ENCODE measurements at regions not wholly inside any gene's neighbourhood (a gene's known extent, or its start where the extent isn't known, plus 50 kb on each side); places are given as distances from the start of the nearest gene placed in this dataset.
A peak's percentile ranks its signal among the peaks of the same experiment; 100 is the strongest.
"Not testable (repeated sequence)": the region's sequence is repeated elsewhere in the genome, so short reads cannot be mapped to it uniquely, and the experiment has no call there.

DNA sequence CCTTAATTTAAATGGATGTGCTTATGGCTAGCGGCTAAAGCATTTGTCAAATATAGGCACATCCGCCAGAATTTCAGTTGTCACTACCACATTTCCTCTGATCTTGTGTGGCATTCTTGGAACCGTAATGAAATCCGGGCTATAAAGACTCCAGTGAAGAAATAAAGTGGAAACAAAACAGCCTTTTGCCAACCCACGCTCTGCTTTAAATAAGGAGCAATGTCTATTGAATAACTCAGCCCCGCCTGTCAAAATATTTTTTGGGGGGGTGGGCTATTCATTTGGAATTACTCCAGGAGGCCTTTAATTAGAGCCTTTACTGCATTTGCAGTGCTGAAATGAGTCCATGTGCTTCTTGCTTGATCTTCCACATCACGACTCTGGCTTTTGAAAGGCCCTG, 179.6 kb upstream of the RPH3A start:
- DNase-seq (ENCODE audit: low read depth in 4 of 4, low spot score in 3 of 4), result no peak

GRCh38 chr12:112615196-112615595, 176.4 kb upstream of the RPH3A start:
- no peak for DNase-seq (ENCODE audit: low read depth in 4 of 4, low spot score in 3 of 4)

DNA sequence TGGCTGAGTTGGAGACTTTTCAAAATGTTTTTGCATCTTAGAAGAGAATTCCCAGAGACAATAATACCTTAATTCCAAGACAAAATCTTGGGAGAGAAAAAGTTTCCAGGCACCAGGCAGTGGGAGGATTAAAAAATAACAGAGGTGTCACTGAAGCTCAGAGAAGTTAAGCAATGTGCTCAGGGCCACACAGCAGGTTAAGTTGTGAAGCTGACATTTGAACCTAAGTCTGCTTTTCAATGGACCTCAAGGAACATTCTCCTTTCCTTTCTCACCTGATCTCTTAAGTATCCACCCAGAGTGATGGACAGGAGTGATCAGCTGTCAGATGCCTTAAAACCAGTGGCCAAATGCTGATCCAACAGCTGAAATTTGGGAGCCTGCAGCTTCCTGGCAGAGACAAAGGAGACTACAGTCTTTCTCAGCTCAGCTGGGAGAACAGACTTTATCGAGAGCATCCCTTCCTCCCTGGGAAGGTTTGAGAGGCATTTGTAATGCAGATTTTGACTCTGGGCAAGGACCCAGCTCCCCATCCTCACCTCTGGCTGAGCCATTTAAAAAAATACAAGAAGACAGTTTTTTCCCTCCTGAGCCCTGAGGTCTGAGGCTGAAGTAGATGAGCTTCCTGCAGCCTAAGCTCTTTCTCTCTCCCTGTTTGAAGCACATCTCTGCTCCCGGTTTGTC, 174.9 kb upstream of the RPH3A start:
- DNase-seq (ENCODE audit: low read depth in 4 of 4, low spot score in 3 of 4), result no peak

- no peak for DNase-seq (ENCODE audit: low read depth in 4 of 4, low spot score in 3 of 4)
Observed at GRCh38 chr12:112617153-112617505, 174.4 kb upstream of the RPH3A start.

DNA sequence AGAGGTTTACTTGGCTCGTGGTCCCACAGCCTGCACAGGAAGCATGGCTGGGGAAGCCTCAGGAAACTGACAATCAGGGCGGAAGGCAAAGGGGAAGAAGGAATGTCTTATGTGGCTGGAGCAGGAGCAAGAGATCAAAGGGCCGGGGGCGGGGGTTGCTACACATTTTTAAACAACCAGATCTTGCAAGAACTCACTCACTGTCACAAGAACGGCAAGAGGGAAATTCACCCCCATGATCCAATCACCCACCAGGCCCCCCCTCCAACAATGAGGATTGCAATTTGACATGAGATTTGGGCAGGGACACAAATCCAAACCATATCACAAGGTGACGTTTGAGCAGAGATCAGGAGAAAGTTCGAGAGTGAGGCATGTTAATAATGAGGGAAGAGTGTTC, 163.7 kb upstream of the RPH3A start:
- no peak for DNase-seq (ENCODE audit: low read depth in 4 of 4, low spot score in 3 of 4)

GRCh38 chr12:112631974-112632373, 159.6 kb upstream of the RPH3A start:
- DNase-seq (ENCODE audit: low read depth in 4 of 4, low spot score in 3 of 4), result not testable (repeated sequence)

- DNase-seq (ENCODE audit: low read depth in 4 of 4, low spot score in 3 of 4), result no peak
Observed at GRCh38 chr12:112635036-112635435, 156.5 kb upstream of the RPH3A start.

- no peak for DNase-seq (ENCODE audit: low read depth in 4 of 4, low spot score in 3 of 4)
Observed at GRCh38 chr12:112638420-112638819, 153.1 kb upstream of the RPH3A start.

DNA sequence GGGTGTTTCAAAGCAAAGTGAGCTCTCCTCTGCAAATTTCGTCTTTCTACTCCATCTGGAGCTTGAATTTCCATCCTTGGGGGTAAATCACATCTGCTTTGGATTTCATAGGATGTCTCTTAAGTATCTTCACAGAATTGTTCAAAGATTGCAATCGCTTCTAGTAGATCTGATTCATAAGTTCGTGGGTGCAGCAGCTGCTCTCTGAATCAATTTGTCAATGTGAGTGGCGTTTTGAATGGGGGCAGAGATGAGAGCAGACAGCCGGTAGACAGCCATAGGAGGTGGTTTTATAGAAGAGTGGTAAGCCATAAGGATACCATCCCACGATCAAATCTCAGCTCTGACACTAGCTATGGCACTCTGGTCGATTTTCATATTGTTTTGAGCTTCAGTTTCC, 146.0 kb upstream of the RPH3A start:
- no peak for DNase-seq (ENCODE audit: low read depth in 4 of 4, low spot score in 3 of 4)

DNA sequence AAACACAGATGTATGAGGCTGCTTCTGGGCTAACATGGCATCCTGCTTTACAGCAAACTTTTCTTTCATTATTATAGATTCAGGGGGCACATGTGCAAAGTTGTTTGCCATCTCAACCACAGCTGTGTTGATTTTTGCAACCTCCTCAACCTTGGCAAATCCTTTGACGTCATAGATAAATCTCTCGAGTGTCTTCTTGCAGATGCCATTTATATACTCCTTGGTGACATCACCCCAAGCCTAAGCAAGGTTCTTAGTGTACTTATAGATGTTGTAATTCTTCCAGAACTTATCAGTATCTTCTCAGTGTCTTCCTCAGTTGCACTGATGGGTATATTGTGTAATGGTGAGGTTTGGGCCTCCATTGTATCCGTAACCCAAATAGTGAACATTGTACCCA, 135.4 kb upstream of the RPH3A start:
- no peak for DNase-seq (ENCODE audit: low read depth in 4 of 4, low spot score in 3 of 4)

DNA sequence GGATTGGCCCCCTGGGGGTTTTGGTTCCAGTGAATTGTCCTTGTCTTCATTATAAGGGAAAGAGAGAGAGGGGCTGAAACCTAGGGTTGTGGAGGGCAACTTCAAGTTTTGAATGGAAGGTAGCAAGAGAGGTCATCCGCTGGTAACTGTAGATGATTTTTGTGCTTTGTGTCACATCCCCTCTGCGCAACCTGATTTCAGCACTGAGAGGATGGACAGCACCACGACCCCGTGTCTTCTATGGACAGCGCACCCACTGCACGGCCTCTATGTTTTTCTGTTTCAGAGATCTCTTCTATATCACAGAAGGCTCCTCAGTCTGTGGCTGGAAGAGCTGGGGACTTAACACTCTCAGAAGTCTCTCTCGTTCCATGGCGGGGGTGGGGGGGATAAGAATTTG, 127.0 kb upstream of the RPH3A start:
- peak; percentile 10 to 31 (median 18) for DNase-seq (ENCODE audit: low read depth in 4 of 4, low spot score in 3 of 4)

- no peak for DNase-seq (ENCODE audit: low read depth in 4 of 4, low spot score in 3 of 4)
Observed at GRCh38 chr12:112665958-112666357, 125.6 kb upstream of the RPH3A start.

- DNase-seq (ENCODE audit: low read depth in 4 of 4, low spot score in 3 of 4), result no peak
Observed at GRCh38 chr12:112671564-112671963, 120.0 kb upstream of the RPH3A start.

- no peak for DNase-seq (ENCODE audit: low read depth in 4 of 4, low spot score in 3 of 4)
Observed at GRCh38 chr12:112674539-112674938, 117.0 kb upstream of the RPH3A start.

DNA sequence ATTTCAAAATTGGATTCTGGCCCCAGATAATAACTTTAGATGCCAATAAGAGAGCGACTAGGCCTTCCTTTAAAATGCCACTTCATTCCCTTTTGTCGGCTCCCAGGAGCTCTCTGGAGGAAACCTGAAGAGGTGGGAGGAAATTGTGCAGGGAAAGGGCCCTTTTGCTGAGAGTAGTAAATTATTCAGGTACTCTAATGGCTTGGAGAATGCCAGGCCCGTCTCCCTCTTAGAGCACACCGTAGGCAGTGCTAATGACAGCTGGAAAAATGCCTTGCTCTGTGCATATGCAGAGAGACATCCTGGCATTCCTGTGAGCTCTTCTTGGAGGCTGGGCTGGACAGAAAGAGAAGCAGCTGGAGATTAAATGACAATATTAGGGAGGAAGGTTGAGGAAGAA, 115.0 kb upstream of the RPH3A start:
- no peak for DNase-seq (ENCODE audit: low read depth in 4 of 4, low spot score in 3 of 4)

DNA sequence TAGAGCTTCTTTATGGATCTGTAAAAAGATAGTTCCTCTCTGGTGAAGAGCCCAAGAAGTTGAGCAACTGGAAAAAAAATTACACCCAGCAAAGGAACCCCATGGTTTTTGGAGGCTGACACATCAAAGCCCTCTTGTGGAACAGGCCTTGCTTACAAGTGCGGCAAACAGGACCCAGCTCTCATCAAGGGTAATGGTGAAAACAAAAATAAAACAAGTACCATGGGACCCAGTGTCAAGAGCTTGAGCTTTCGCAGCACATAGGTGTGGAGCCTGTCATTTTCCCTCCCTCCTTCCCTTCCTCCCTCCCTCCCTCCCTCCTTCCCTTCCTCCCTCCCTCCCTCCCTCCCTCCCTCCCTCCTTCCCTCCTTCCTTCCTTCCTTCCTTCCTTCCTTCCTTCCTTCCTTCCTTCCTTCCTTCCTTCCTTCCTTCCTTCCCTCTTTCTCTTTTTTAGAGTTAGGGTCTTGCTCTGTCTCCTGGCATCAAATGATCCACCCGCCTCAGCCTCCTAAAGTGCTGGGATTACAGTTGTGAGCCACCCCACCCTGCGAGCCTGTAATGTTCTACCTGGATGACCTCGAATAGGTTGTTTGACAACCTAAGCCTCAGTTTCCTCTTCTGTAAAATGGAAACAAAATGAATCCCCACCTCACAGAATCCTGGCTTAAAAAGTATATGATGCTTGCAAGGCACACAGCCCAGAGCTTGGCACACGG, 114.3 kb upstream of the RPH3A start:
- DNase-seq (ENCODE audit: low read depth in 4 of 4, low spot score in 3 of 4), result no peak

GRCh38 chr12:112680993-112681392, 110.6 kb upstream of the RPH3A start:
- no peak for DNase-seq (ENCODE audit: low read depth in 4 of 4, low spot score in 3 of 4)

GRCh38 chr12:112682586-112682985, 109.0 kb upstream of the RPH3A start:
- DNase-seq (ENCODE audit: low read depth in 4 of 4, low spot score in 3 of 4), result no peak

DNA sequence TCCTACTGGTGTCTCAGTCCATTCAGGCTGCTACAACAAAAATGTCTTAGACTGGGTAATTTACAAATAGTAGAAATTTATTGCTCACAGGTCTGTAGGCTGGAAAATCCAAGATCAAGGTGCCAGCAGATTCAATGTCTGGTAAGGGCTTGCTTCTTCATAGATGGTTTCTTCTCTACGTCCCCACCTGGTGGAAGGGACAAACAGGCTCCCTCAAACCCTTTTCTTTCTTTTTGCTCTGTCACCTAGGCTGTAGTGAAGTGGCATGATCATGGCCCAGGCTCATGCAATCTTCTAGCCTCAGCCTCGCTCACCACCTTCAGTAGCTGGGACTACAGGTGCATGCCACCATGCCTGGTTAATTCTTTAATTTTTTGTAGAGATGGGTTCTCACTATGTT, 106.8 kb upstream of the RPH3A start:
- DNase-seq (ENCODE audit: low read depth in 4 of 4, low spot score in 3 of 4), result no peak

DNA sequence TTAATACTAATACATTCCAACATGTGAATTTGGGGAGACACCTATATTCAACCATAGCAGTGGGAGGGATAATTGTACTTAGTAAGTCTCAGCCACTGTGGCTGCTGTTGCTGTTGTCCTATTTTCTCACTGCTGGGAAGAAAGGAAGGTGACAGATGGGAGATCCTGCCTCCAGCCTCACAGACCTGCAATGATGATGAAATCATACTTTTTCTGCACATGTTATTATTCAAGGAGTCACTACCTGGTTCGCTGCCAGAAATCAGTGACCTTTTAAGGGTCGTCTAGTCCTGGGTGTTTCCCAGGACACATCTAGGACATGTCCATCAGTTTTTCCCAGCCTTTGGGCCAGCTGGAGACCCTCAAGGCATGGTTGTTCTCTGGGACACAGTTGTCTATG, 106.2 kb upstream of the RPH3A start:
- DNase-seq (ENCODE audit: low read depth in 4 of 4, low spot score in 3 of 4), result no peak

DNA sequence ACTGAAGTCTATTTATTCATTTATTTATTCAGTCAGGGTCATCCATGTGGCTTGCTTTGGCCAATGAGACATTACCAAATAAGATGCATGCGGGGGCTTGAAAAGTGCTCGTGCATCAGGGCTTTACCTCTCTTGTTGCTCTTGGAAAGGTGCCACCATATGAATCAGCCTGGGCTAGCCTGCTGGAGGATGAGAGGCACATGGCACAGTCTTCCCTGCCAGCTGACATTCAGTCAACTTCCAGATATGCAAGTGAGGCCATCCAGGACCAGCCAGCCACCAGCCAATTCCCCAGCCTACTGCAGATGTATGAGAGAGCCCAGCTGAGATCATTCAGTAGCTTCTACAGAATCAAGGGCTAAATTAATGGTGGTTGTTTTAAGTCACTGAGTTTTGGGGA, 105.2 kb upstream of the RPH3A start:
- DNase-seq (ENCODE audit: low read depth in 4 of 4, low spot score in 3 of 4), result no peak

DNA sequence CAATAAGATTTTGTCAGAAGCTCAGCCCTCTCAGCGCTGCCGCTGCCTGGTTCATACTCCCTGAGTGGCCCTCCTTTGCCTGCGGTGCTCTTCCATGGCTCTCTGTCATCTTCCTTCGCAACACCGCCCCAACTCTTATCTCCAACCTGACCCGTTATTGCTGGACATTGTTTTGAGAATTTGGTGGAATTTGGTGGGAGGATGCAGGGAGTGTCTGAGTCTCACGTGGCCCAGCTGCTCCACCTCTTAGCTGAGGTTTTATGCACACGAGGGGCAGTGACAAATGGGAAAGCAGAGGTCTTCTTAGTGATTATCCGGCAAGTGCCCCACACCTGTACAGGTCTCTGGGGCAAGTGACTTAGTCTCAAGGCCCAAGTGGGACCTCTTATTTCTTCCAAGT, 97.5 kb upstream of the RPH3A start:
- DNase-seq (ENCODE audit: low read depth in 4 of 4, low spot score in 3 of 4), result no peak

DNA sequence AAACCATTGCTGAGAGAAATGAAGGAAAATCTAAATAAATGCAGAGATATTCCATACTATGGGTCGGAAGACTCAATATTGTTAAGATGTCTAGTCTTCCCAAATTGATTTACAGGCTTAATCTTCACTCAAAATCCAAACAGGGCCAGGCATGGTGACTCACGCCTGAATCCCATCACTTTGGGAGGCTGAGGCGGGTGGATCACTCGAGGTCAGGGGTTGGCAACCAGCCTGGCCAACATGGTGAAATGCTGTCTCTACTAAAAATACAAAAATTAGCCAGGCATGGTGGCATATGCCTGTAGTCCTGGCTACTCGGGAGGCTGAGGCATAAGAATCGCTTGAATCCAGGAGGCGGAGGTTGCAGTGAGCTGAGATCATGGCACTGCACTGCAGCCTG, 94.1 kb upstream of the RPH3A start:
- not testable (repeated sequence) for DNase-seq (ENCODE audit: low read depth in 4 of 4, low spot score in 3 of 4)

Data from right renal pelvis (tissue), 4 donors.